HG03103 (cell line): ENCODE measurements at regions not wholly inside any gene's neighbourhood (a gene's known extent, or its start where the extent isn't known, plus 50 kb on each side); places are given as distances from the start of the nearest gene placed in this dataset.

Experiments used
- ATAC-seq: cut with Tn5 transposase; IDR thresholded peaks from one replicate; pipeline ENCODE4 v1.9.1; 2021; ENCODE audit warnings: low read depth; ENCODE audit not compliant: unreplicated experiment

- ATAC-seq, result no peak
Measured at GRCh38 chr3:188940573-188940932, 231.2 kb upstream of the TPRG1 start.

- ATAC-seq, result no peak
Measured at GRCh38 chr3:188941103-188941502, 230.7 kb upstream of the TPRG1 start.

- no peak for ATAC-seq
Measured at GRCh38 chr3:188942191-188942590, 229.6 kb upstream of the TPRG1 start.

GRCh38 chr3:188943591-188943990 is 228.2 kb upstream of the TPRG1 start:
- no peak for ATAC-seq

- no peak for ATAC-seq
Measured at GRCh38 chr3:188944108-188944507, 227.7 kb upstream of the TPRG1 start.

- ATAC-seq, result no peak
Measured at GRCh38 chr3:188946351-188947240, 225.2 kb upstream of the TPRG1 start.

GRCh38 chr3:188947401-188948280 is 224.1 kb upstream of the TPRG1 start:
- no peak for ATAC-seq

GRCh38 chr3:188948281-188948996 is 223.3 kb upstream of the TPRG1 start:
- ATAC-seq, result no peak

- no peak for ATAC-seq
Measured at GRCh38 chr3:188948997-188949389, 222.8 kb upstream of the TPRG1 start.

GRCh38 chr3:188949456-188949855 is 222.3 kb upstream of the TPRG1 start:
- no peak for ATAC-seq

- ATAC-seq, result no peak
Measured at GRCh38 chr3:188949996-188950395, 221.8 kb upstream of the TPRG1 start.

GRCh38 chr3:188950832-188951489 is 220.8 kb upstream of the TPRG1 start:
- no peak for ATAC-seq

GRCh38 chr3:188951734-188952133 is 220.0 kb upstream of the TPRG1 start:
- ATAC-seq, result no peak

GRCh38 chr3:188954590-188955208 is 217.1 kb upstream of the TPRG1 start:
- ATAC-seq, result no peak

GRCh38 chr3:188955919-188956318 is 215.9 kb upstream of the TPRG1 start:
- ATAC-seq, result no peak

GRCh38 chr3:188956839-188957489 is 214.8 kb upstream of the TPRG1 start:
- ATAC-seq, result no peak

- ATAC-seq, result no peak
Measured at GRCh38 chr3:188959013-188959412, 212.8 kb upstream of the TPRG1 start.

GRCh38 chr3:188962253-188963247 is 209.2 kb upstream of the TPRG1 start:
- no peak for ATAC-seq
